ENCODE measurements at regions not wholly inside any gene's neighbourhood (a gene's known extent, or its start where the extent isn't known, plus 50 kb on each side); places are given as distances from the start of the nearest gene placed in this dataset.

DNA sequence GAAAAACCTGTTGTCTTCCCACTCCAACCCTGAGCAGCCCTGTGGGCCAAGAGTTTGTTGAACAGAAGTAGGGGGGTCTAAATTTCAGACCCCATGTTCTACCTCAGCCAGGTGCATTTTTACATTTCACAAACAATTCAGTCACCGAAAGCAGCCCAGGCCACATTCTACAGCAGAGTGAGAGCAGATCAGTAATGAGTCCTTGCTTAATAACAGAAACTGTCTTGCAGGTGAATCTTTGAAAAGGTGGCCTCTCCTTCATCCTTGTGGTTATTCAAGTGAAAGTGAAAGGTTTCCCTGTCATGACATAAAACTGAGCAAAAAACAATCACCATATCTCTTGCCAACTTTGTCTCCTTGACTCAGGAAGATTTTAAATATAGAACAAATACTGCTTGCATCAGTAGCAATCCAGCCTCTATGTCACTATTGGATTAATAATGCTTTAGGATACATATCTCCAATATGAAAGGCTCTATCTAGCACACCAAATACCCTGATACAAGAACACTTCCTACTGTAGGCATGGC is 670.2 kb downstream of the DIAPH3 start:
- no peak for DNase-seq (ENCODE audit: low spot score)

DNA sequence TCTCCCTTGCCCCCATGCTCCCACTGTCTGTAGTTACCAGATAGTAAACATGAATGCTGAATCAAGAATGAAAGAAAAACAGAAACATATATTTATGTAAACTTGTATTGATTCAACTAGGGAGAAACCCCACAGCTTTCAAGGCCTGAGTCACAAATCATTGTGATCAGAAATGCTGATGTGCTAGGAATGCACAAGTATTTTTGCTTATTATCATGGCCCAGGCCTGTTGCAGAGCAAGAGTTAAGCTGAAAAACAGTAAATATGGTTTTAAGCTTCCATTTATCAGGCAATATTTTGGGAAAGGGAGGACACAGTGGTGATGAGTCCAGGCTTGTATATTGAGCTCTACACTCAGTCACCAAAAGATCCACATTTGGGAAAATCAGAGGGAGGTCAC is 669.6 kb downstream of the DIAPH3 start:
- no peak for DNase-seq (ENCODE audit: low spot score)

DNA sequence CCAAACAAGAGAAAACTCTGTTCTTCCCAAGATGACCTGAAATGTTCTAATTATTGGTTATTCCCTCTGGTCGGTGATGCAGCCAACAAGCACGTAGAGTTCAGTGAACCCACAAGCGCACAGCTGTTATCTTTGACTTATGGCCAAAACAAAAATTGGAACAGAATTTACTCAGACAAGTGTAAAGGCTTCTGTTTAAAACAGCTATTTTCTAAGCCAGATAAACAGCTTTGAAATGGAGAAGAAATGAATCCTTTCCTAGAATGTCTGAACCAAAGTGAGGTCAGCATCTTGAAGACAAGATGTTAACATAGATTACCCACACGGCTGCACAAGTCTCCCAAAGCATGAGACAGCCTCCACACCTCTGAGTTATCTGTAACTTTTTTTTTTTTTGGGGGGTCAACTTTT is 669.2 kb downstream of the DIAPH3 start:
- peak; percentile 20 for DNase-seq (ENCODE audit: low spot score)

DNA sequence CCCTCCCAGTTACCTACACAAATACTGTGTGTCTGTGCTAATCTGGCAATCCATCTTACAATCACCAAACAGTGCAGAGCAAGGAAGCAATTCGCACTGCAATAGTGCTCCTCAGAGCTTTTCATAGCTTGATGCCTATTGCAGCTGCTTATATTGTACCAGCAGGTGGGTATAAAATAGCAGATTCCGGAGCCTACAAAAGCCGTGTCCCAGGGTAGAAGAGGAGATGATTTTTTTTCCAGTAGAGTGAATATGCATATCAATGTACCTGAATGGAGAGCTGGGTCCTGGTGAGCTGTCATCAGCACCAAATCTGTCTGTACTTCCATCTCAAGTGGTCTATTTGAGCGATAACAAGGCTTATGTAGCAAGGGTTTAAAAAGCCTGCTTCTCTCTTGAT is 668.4 kb downstream of the DIAPH3 start:
- no peak for DNase-seq (ENCODE audit: low spot score)

DNA sequence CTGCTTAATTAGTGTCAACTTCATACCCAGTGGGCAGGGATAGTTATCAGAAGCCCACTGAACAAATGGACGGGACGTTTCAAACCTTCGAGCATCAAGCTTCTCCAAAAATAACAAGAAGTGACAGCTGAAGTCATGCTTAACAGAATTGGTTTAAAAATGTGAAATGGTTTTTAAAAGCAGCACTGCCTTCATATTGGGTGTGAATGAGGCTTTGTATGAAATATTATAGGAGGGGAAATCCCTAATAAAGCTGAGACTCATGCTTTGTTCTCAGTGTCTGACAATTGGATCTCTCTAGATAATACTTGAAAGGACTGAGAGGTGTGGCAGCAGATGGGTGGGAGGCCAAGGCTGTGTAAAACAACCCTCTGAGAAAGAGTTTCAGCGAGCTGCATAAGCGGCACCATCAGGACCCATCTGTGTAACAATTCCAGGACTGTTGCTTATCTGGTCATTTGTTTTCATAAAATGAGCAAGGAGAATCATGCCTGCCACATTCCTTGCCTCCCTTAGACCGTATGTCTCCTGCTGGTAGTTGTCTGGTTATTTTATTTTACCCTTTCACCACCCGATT is 667.7 kb downstream of the DIAPH3 start:
- DNase-seq (ENCODE audit: low spot score), result no peak

DNA sequence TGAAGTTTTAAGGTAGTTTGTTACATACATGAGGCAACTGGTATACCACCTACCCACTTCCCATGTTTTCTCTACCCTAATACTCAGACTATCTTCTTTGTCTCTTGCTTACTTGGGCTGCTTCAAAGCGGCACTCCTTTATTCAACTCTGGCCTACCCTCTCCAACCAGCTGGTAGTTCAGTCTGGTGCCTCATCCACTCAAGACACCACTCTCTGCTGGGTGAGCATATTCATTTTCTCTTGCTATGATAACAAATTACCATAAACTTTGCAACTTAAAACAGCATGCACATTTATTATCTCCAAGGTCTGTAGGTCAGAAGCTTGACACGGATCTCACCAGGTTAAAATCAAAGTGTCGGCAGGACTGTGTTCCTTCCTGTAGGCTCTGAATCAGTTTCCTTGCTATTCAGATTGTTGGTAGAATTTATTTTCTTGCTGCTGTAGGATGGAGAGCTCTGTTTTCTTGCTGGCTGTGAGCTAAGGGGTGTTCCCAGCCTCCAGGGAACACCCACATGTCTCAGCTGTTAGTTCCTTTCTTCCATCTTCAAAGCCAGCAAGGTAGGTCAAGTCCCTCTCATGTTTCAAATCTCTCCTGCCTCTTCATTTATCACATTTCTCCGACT is 666.0 kb downstream of the DIAPH3 start:
- DNase-seq (ENCODE audit: low spot score), result no peak

DNA sequence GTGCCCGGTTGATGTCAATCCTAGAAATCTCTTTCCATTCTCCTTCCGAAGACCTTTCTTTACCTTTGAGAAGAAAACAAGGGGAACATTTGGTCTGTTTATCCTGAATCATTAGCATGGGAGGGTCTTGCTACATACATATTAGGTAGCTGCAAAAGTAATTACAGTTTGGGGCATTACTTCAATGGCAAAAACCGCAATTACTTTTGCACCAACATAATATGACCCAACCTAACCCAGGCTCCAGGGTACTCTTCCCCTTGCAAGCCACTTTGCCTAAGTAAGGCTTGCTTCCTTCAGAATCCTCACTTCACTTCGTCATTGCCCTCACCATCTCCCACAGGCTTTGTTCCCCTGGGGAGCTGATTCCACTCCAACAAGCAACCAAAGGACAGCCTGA is 662.7 kb downstream of the DIAPH3 start:
- no peak for DNase-seq (ENCODE audit: low spot score)

DNA sequence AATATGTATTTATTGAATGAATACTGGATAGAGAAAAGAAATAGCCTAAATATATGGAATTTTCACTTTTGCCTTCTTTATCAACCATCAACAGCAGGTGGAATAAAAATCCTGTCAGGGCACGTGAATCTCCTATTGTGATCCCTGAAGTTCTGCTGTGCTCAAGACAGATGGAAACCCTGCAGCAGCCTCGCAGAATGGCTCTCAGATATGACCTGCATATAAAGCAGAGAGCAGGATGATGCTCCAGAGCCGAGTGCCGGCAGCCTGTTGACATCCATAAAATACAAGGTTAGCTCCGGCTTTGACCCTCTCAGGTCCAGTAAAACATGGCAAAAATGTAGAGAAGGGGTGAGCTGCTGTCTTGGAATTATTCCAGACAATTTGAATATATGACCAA is 659.3 kb downstream of the DIAPH3 start:
- no peak for DNase-seq (ENCODE audit: low spot score)

DNA sequence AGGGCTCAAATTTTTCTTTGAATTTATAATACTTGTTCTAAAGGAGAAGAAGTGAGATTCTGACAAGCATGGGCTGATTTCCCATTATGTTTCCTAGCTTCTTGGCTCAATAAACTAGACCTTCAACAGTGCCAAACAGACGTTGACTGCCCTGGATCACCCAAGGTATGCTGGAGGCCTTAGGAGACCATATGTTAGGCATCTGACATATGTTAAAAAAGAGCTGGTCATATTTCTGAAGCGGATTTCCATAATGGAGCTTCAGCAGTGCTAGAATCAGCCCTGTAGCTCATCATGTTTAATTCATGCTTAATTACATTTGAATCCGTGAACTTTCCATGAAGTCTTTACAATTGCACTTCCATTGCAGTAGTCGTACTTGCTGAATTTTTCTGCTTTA is 653.3 kb downstream of the DIAPH3 start:
- no peak for DNase-seq (ENCODE audit: low spot score)

DNA sequence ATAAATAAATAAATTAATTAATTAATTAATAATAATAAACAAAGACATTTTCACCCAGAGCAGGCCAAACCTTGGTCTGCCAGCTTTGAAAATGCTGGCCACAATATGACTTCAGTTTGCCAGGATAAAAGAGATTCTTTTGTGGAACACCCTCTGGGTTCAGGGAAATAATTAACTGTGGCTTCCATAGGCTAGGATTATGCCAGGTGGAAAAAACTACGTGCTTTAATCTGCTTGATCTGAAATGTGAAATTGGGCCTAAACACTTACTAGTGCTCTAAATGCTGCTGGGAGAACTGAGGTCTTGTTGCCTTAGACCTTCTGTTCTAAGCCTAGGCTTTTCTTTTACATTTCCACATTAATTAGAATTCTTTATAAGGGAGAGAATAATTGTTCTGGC is 650.0 kb downstream of the DIAPH3 start:
- no peak for DNase-seq (ENCODE audit: low spot score)

DNA sequence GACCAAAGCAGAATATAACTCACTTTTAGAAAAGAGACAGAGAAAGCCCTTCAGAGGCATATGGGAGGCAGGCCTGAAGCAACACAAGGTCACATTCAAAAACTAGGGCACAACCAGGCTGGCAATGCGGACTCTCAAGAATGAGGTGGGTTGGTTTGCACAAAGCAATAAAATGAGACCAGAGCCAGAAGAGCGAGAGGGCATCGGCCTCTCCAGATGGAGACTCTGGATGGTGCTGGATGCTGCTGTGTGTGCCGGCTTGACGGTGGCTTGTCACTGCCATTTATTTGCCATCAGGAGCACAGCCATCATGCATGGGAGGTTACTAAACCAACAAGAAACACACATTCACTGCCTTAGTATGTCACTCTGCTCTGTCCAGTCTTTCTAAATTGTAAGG is 649.4 kb downstream of the DIAPH3 start:
- no peak for DNase-seq (ENCODE audit: low spot score)

DNA sequence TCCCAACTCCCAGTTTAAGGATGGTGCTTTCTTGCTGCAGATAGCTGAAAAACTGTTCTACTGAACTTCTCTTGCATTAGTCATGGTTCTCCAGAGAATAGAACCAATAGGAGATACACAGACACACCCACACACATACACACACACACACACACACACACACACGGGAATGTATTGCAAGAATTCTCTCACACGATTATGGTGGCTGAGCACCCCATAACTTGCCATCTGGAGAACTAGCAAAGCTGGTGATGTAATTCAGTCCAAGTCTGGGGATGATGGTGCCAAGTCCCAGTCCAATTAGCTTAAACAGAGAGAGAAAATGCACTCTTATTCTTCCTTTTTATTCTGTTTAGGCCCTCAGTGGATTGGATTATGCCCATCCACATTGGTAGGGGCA is 643.9 kb downstream of the DIAPH3 start:
- DNase-seq (ENCODE audit: low spot score), result no peak

DNA sequence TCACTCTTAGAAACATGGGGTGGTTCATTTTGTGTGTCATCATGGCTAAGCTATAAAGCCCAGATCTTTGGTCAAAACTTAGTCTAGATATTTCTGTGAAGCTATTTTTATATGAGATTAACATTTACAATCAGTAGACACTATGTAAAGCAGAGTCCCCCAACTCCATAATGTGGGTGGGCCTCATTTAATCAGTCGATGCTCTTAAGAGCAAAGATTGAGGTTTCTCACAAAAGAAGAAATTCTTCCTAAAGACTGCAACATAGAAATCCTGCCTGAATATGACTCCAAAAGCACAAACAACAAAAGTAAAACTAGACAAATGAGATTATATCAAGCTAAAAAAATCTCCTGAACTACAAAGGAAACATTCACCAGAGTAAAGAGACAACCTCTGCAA is 642.2 kb downstream of the DIAPH3 start:
- no peak for DNase-seq (ENCODE audit: low spot score)

DNA sequence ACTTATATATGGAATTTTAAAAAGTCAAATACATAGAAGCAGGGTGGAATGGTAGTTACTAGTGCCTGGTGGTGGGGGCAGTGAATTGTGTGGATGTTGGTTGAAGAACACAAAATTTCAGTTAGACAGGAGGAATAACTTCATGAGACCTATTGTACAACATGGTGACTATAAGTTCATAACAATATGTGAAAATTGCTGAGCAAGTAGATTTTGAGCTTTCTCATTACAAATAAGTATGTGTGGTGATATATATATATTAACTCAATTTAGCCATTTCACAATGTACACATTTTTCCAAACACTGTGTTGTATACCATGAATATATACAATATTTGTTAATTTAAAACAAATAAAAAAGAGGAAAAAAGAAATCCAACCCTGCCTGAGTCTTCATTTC is 641.1 kb downstream of the DIAPH3 start:
- DNase-seq (ENCODE audit: low spot score), result no peak

DNA sequence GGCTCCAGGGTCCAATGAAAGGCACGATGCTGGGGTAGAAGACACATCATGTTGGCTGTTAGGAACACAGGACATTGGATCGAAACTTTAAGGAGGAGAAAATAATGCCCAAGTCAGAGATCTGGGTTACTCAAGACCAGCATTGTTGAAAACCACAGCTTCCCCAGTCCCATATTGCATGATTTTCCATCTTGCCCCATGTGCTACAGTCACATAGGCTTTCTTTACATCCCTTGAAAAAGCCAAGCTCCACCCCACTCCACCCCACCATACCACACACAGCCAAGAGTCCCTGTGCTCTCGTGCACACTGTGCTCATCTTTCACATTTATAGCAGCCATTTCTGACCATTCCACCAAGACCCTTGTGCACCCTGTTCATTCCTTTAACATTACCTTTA is 636.2 kb downstream of the DIAPH3 start:
- DNase-seq (ENCODE audit: low spot score), result no peak

DNA sequence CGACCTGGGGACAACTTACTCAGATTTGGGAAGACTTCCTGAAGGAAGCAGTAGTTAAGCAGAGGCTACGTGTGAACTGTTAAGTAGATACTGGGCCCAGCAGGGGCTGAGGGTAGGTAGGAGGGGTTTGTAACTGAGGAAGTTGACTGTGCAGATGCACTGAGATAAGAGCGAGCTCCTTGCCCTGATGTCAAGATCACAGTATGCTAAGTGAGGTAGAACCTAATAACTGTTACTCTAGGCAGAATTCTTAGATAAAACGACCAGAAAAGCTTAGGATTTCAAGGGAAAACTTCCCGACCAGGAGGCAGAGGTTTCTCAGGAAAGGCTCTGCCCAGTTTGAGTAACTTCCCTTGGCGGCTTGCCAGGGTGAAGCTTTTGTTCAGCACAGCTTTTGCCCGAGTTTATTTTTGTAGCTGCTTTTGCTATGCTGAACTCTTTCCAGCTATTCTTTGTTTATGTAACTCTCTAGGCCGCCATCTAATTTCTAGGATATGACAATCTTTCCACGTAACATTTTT is 632.1 kb downstream of the DIAPH3 start:
- DNase-seq (ENCODE audit: low spot score), result no peak

DNA sequence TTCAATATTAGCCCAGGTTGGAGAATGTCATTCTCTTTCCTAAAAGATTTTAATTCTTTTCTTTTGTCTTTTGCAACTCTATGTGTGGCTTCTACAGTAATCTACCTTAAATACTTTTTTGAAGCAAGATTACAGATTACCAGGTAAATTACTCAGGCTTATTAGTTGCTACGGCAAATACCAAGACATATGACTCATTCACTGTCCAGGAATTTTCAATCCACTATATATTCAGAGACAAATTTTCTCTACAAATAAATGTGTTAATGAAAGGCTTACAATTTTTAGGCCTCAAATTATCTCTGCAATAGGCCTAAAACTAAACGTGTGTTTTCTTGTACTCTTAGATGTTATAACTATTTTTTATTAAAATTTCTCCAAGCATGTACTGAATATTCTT is 631.3 kb downstream of the DIAPH3 start:
- no peak for DNase-seq (ENCODE audit: low spot score)

DNA sequence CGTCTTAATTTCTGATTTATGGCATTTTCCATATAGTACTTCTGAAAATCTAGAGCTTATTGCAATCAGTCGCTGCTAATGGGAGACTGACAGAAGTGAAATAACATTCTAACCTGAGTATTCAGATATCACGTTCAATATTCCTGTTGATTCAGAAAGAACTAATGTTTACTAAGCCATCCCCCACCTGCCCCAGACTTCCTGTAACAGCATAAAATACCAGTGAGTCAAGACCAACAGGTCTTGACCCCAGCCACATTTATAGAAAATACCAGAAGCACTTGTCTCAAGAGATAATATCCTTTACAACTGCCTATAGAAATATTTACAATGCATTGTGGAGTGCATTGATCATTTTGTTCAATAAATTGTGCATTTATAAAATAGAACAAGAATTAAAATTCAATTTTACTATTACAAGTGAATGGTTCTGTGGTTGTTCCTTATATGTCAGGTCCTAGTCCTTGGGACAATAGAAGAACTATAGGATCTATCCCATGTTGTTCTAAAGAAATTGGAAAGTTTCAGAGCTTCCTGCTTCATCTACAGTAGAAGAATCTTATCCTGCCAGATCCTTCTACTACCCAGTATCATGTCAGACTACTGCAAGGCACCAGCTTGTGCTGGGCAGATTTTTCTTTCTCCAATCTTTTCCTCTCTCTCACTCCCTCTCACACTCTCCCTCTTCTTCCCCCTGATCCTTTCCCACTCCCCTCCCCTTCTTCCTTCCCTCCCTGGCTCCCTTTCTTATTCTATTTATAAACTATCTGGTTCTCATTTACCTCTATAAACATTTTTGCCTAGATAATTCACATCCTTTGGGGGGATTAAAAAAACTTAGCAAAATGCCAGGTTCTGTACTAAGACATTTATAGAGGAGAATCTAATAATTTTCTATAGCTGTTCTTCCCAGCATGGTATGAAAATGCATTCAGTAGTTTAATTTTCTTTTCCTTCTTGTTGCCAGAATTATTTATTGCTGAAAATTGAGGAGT is 629.9 kb downstream of the DIAPH3 start:
- no peak for DNase-seq (ENCODE audit: low spot score)

DNA sequence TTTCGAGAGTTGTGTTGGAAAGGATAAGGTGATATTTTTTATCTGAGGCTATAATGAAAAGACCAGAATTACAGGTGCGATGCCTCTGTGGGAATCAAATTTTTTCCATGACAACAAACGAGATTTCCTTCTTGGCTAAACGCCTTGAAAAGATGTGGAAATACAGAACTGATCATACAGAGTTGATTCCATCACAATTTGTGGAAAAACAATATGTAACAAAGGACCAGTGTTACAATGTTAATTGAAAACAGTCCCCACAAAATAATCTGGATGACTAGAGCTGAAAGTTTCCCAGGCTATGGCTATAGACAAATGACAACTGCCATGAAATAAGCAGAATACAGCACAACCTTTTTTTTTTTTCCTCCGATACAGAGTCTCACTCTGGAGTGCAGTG is 628.9 kb downstream of the DIAPH3 start:
- DNase-seq (ENCODE audit: low spot score), result no peak

DNA sequence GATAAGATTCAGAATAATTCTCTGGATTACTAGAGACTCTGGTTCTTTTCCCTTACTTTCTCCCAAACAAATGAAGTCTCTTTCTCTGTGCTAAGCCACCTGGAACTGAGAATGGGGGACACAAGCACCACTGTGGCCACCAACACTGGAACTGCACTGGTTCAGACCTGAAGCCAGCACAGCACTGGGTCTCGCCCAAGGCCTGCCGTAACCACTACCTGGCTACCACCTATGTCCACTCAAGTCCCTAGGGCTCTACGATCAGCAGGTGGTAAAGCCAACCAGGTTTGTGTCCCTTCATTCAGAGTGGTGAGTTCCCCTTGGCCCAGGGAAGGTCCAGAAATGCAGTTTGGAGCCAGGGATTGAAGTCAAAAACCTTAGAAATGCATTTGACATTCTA is 626.2 kb downstream of the DIAPH3 start:
- DNase-seq (ENCODE audit: low spot score), result no peak

DNA sequence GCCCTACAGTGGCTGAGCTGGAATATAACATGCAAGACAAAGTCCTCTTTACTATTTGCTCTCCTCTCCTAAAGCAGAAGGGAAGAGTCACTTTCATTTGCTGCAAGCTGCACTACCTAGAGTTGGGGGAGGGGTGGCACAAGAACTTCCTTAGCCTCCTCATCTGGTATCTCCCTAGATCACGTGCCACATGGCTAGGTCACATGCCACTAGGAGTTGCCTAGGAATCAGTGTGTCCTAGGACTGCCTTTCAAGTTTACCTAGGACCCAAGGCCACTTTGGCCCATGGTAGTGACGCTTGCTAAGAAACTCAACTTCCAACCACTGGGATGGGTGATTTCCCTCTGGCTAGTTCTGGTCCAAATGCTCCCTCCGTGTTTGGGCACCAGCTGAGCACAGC is 625.2 kb downstream of the DIAPH3 start:
- DNase-seq (ENCODE audit: low spot score), result no peak

DNA sequence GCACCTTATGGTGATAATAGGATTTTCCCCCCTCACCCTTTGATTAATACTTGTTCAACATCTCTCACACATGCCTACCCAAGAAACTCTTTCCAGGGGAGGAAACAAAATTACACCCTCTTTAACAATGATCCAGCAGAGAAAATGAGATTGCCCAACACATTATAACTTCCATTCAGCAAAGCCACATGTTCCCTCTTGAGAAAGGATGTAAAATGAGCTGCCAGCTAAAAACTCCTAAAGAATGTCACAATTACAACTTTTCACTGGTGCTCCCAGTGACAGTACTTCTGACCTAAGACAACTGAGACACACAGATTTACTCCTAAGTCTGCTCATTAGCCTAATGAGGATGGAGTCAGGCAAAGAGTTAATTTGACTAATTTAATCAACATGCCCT is 621.4 kb downstream of the DIAPH3 start:
- no peak for DNase-seq (ENCODE audit: low spot score)

DNA sequence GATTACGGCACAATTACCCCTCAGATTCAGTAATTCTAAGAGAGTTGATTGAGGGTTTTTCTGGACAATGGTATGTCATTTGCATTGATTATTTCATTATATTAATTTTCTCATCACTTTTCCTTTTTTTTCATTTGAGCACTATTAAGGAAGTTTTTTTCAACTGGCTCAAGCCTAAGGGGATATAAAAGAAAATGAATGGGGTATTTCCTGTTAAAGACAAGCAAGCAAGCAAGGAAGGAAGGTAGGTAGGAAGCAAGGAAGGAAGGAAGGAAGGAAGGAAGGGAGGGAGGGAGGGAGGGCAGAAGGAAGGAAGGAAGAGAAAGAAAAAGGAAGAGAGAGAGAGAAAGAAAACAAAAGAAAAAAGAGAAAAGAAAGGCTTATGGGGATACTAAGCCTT is 620.3 kb downstream of the DIAPH3 start:
- no peak for DNase-seq (ENCODE audit: low spot score)
